Ishikawa (cell line): ENCODE measurements at regions not wholly inside any gene's neighbourhood (a gene's known extent, or its start where the extent isn't known, plus 50 kb on each side); places are given as distances from the start of the nearest gene placed in this dataset.

Experiments used
- CEBPB ChIP-seq: IDR thresholded peaks from 2 replicates; pipeline ENCODE4 v1.6.1; 2012
- CREB1 ChIP-seq: IDR thresholded peaks from 2 replicates; pipeline ENCODE4 v1.6.1; 2012; ENCODE audit warnings: low read depth
- EGR1 ChIP-seq: IDR thresholded peaks from 2 replicates; pipeline ENCODE4 v1.6.1; 2012
- EP300 ChIP-seq: IDR thresholded peaks from 2 replicates; pipeline ENCODE4 v1.6.1; 2012; ENCODE audit warnings: borderline replicate concordance
- NFIC ChIP-seq: IDR thresholded peaks from 2 replicates; pipeline ENCODE4 v1.6.1; 2012
- RAD21 ChIP-seq: IDR thresholded peaks from 2 replicates; pipeline ENCODE4 v1.6.1; 2012; ENCODE audit warnings: low read depth
- REST ChIP-seq: IDR thresholded peaks from 2 replicates; pipeline ENCODE4 v1.6.1; 2012; ENCODE audit warnings: low read depth, mild to moderate bottlenecking
- TEAD4 ChIP-seq: IDR thresholded peaks from 2 replicates; pipeline ENCODE4 v1.6.1; 2012
- YY1 ChIP-seq: IDR thresholded peaks from 2 replicates; pipeline ENCODE4 v1.6.1; 2012; ENCODE audit warnings: low read depth

- TF ChIP-seq TEAD4 (no peak), NFIC (no peak), EGR1 (no peak), CREB1 (no peak), RAD21 (no peak), CEBPB (no peak), EP300 (no peak), YY1 (no peak), REST (no peak)
Measured at GRCh38 chr20:24723647-24724352, 225.3 kb upstream of the CST7 start.
